CD4-positive, alpha-beta T cell (primary cell): ENCODE measurements at regions not wholly inside any gene's neighbourhood (a gene's known extent, or its start where the extent isn't known, plus 50 kb on each side); places are given as distances from the start of the nearest gene placed in this dataset.

Experiments used
- ATAC-seq: fragments of 200-7000 bp; cut with Tn5 transposase; one replicate; pipeline ENCODE4 v1.10.0; 2022; ENCODE audit warnings: mild to moderate bottlenecking; ENCODE audit not compliant: poor library complexity
- CTCF ChIA-PET: fragments of 350-600 bp; sonication (Branson Sonifier 250); formaldehyde crosslinking; loops from one replicate; lab custom pipeline; 2021; ENCODE audit warnings: antibody characterized with exemption, inconsistent platforms; lab: Charles Lee
- POLR2A ChIA-PET: fragments of 350-600 bp; sonication (Branson Sonifier 250); formaldehyde crosslinking; loops from one replicate; lab custom pipeline; 2021; ENCODE audit warnings: antibody characterized with exemption, inconsistent platforms; lab: Charles Lee
- DNase-seq, 14 experiments: peaks; one replicate each; pipeline ENCODE4 v3.0.0-alpha.2; 2013 to 2020; ENCODE audit warnings: mixed read lengths in 2 of 14
- H3K27ac ChIP-seq, 2 donors: one replicate each; pipeline versions ENCODE4 v1.5.1 to v1.7.0; 2013; ENCODE audit warnings: low read length in 2 of 2, low read depth in 1 of 2, mild to moderate bottlenecking in 1 of 2
- H3K27me3 ChIP-seq, 2 experiments: 1 replicate in 1 of 2; 2 replicates in 1 of 2; pipeline versions ENCODE4 v1.6.1 to v1.7.0; 2013; ENCODE audit warnings: low read length in 2 of 2, control low read depth in 1 of 2, mild to moderate bottlenecking in 1 of 2, moderate library complexity in 1 of 2; ENCODE audit not compliant: insufficient read depth in 2 of 2, control insufficient read depth in 1 of 2
- H3K36me3 ChIP-seq: one replicate; pipeline ENCODE4 v1.6.1; 2013; ENCODE audit warnings: low read length, control low read depth; ENCODE audit not compliant: insufficient read depth
- H3K4me1 ChIP-seq: one replicate; pipeline ENCODE4 v1.6.1; 2013; ENCODE audit warnings: low read length, control low read depth; ENCODE audit not compliant: insufficient read depth
- H3K4me3 ChIP-seq: one replicate; pipeline ENCODE4 v1.5.1; 2013; ENCODE audit warnings: mild to moderate bottlenecking, low read length, moderate library complexity
- H3K9me3 ChIP-seq, 2 experiments: 1 replicate in 1 of 2; 2 replicates in 1 of 2; pipeline versions ENCODE4 v1.6.1 to v1.7.0; 2013; ENCODE audit warnings: low read length in 2 of 2, mild to moderate bottlenecking in 2 of 2, control low read depth in 1 of 2, moderate library complexity in 1 of 2; ENCODE audit not compliant: control insufficient read depth in 1 of 2, insufficient read depth in 1 of 2
- H3K27ac Mint-ChIP-seq: one replicate; pipeline ENCODE4 v1.8.0; 2020; ENCODE audit warnings: mixed read lengths
- H3K27me3 Mint-ChIP-seq: one replicate; pipeline ENCODE4 v1.8.0; 2021; ENCODE audit warnings: mixed read lengths
- H3K36me3 Mint-ChIP-seq: one replicate; pipeline ENCODE4 v1.8.0; 2021; ENCODE audit warnings: low read depth, mixed read lengths
- H3K4me1 Mint-ChIP-seq: one replicate; pipeline ENCODE4 v1.8.0; 2021; ENCODE audit warnings: low read depth, mixed read lengths
- H3K4me3 Mint-ChIP-seq: one replicate; pipeline ENCODE4 v1.8.0; 2020; ENCODE audit warnings: mild to moderate bottlenecking, mixed read lengths
- H3K9me3 Mint-ChIP-seq: one replicate; pipeline ENCODE4 v1.8.0; 2020; ENCODE audit warnings: mixed read lengths
- CTCF ChIP-seq: fragments of 200-600 bp; IDR thresholded peaks from one replicate; pipeline ENCODE4 v1.8.0; 2022; ENCODE audit warnings: antibody characterized with exemption, mild to moderate bottlenecking
- intact Hi-C, 2 experiments: fragments of 100-400 bp; cut with DNase I in 1 of 2; cut with micrococcal nuclease in 1 of 2; formaldehyde crosslinking; loops; one replicate each; pipeline versions ENCODE4 v1.15.1 to v1.9.0; 2023 to 2025; cut with DNase I, micrococcal nuclease

GRCh38 chr1:58325866-58326265 is 220.7 kb downstream of the OMA1 start:
- H3K4me1 Mint-ChIP-seq: peaks cover 22% of the 10 kb centered on the region

DNA sequence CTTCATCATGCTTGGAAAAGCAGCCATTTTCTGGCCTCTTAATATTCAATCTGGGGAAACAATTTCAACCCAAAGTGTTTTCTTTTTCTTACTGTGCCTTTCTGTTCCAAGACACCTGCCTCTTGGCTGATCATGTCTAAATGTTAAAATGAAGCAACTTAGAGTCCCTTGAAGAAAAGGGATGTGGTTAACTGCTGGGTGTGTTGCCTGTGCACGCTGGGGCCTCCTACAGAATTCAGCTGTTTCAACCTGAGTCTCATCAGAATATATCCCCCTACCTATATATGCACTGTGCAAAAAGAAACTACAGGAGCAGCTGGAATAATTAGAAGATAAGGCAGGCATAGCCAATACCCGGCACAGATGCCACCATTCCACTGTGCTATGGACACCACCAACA is 222.0 kb downstream of the OMA1 start:
- H3K36me3 Mint-ChIP-seq: no peaks in the 10 kb centered on the region
- H3K4me1 ChIP-seq: peaks cover 7% of the 10 kb centered on the region
- ATAC-seq (peak; percentile 73), DNase-seq (peak in 3 of 14 experiments; percentile 5 to 25 (median 22))
- H3K27ac ChIP-seq: peak overlapping the region in 1 of 2 donors; percentile 9
- ChIA-PET POLR2A (interaction anchor here (0.6 to 0.7 kb wide), 2 partner anchors 8 to 44 kb away, joined by 3 read pairs; no protein-coding TSS in a partner anchor), CTCF (no interaction called here)
- no peak overlapping the region for H3K4me3 ChIP-seq
- peaks cover 0 to 8% of the 10 kb centered on the region in 2 experiments for H3K9me3 ChIP-seq
- intact Hi-C loops: no loop called here
- peak overlapping the region; percentile 9 for H3K4me3 Mint-ChIP-seq
- H3K9me3 Mint-ChIP-seq: no peaks in the 10 kb centered on the region
- peaks cover 22% of the 10 kb centered on the region for H3K4me1 Mint-ChIP-seq
- no peaks in the 10 kb centered on the region for H3K27me3 ChIP-seq
- no peak for TF ChIP-seq CTCF
- no peaks in the 10 kb centered on the region for H3K36me3 ChIP-seq
- H3K27ac Mint-ChIP-seq: peak overlapping the region; percentile 64
- H3K27me3 Mint-ChIP-seq: no peaks in the 10 kb centered on the region

More at GRCh38 chr1:58325866-58326265, 220.7 kb downstream of the OMA1 start:
- H3K27me3 Mint-ChIP-seq: no peaks in the 10 kb centered on the region
- CTCF ChIA-PET: no interaction called here
- no peak overlapping the region for H3K4me3 ChIP-seq
- intact Hi-C loops: loop anchor here in 1 of 2 experiments (1.0 kb wide), 1 partner anchor 26 kb away; no protein-coding TSS in a partner anchor
- H3K27me3 ChIP-seq: no peaks in the 10 kb centered on the region
- no peak overlapping the region for H3K4me3 Mint-ChIP-seq
- H3K9me3 ChIP-seq: peaks cover 0 to 8% of the 10 kb centered on the region in 2 experiments
- no peak overlapping the region for H3K27ac ChIP-seq
- no peak for TF ChIP-seq CTCF
- no peaks in the 10 kb centered on the region for H3K36me3 Mint-ChIP-seq
- DNase-seq: no peak
- no peak for ATAC-seq
- no peaks in the 10 kb centered on the region for H3K9me3 Mint-ChIP-seq
- H3K36me3 ChIP-seq: no peaks in the 10 kb centered on the region
- POLR2A ChIA-PET: no interaction called here
- peak overlapping the region; percentile 64 for H3K27ac Mint-ChIP-seq
- peaks cover 7% of the 10 kb centered on the region for H3K4me1 ChIP-seq

DNA sequence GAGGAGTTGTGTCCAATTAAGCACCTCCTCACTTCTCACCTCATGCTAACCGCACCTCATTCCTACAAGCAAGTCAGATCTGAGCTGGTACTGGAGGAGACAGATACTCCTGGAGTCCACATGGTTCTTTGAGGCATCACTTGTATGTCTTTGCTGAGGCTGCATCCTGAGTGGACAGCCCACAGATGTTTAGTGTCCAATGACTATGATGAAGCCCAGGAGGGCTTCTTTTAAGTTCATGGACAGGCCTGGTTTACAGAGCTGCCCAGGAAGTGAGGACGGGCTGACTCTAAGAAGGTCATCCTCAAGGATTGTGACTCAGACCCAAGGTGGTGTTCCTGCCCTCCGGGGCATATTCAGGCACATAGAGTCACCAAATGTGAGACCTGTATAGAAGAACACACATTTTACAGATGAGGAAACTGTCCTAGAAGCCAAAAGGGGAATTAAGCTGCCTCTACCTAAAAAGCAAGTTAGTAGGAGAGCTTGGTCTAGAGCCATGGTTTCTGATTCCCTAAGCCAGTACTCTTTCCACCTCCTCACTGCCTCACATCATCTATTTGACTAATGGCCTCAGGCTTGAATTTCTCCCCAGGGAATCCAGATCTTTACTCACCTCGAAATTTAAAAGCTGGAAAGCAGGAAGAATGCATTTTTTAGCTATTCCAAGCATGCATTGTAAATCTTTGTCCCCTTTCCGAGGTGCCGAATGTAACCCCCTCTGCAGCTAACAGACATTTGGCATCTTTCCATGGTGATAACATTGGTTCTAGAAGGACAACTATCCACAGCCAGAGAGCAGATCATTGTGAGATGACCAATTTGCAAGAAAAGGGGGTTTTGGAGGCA is 228.1 kb downstream of the OMA1 start:
- no peaks in the 10 kb centered on the region for H3K27me3 ChIP-seq
- no peak for DNase-seq
- Mint-ChIP-seq H3K4me3 (no peak overlapping the region), H3K36me3 (no peaks in the 10 kb centered on the region), H3K27ac (no peak overlapping the region), H3K27me3 (no peaks in the 10 kb centered on the region), H3K9me3 (no peaks in the 10 kb centered on the region), H3K4me1 (no peaks in the 10 kb centered on the region)
- ChIA-PET POLR2A (no interaction called here), CTCF (no interaction called here)
- no peak overlapping the region for H3K4me3 ChIP-seq
- intact Hi-C loops: no loop called here
- TF ChIP-seq CTCF: no peak
- peaks cover 0 to 8% of the 10 kb centered on the region in 2 experiments for H3K9me3 ChIP-seq
- ATAC-seq: no peak
- no peaks in the 10 kb centered on the region for H3K36me3 ChIP-seq
- no peaks in the 10 kb centered on the region for H3K4me1 ChIP-seq
- H3K27ac ChIP-seq: no peak overlapping the region
